NCI-H446 treated with DMSO at 0.1 percent for 48 hours (cell line): ENCODE measurements at regions not wholly inside any gene's neighbourhood (a gene's known extent, or its start where the extent isn't known, plus 50 kb on each side); places are given as distances from the start of the nearest gene placed in this dataset.
"Not testable (repeated sequence)": the region's sequence is repeated elsewhere in the genome, so short reads cannot be mapped to it uniquely, and the experiment has no call there.

ENCODE experiments used
- DNase-seq: peaks from one replicate; lab custom pipeline; 2025; lab: John Stamatoyannopoulos, UW

- DNase-seq, result no peak
These were observed 268.0 kb upstream of the PROK2 start for GRCh38 chr3:72052841-72053409.

GRCh38 chr3:72050771-72051170, 265.8 kb upstream of the PROK2 start:
- no peak for DNase-seq

GRCh38 chr3:72050048-72050632, 265.2 kb upstream of the PROK2 start:
- DNase-seq, result no peak

- no peak for DNase-seq
These were observed 264.4 kb upstream of the PROK2 start for GRCh38 chr3:72049300-72049699.

- DNase-seq, result no peak
These were observed 263.9 kb upstream of the PROK2 start for GRCh38 chr3:72048873-72049272.

- DNase-seq, result no peak
These were observed 262.4 kb upstream of the PROK2 start for GRCh38 chr3:72047221-72047871.

- DNase-seq, result no peak
These were observed 259.4 kb upstream of the PROK2 start for GRCh38 chr3:72044231-72044855.

GRCh38 chr3:72043204-72044133, 258.5 kb upstream of the PROK2 start:
- no peak for DNase-seq

GRCh38 chr3:72042397-72043203, 257.7 kb upstream of the PROK2 start:
- DNase-seq, result no peak

- peak; percentile 26 for DNase-seq
These were observed 256.6 kb upstream of the PROK2 start for GRCh38 chr3:72041511-72041910.

GRCh38 chr3:72041076-72041475, 256.1 kb upstream of the PROK2 start:
- DNase-seq, result no peak

GRCh38 chr3:72039677-72040076, 254.7 kb upstream of the PROK2 start:
- no peak for DNase-seq

- DNase-seq, result no peak
These were observed 252.0 kb upstream of the PROK2 start for GRCh38 chr3:72036899-72037298.

- DNase-seq, result no peak
These were observed 250.7 kb upstream of the PROK2 start for GRCh38 chr3:72035606-72036005.

GRCh38 chr3:72034986-72035385, 250.0 kb upstream of the PROK2 start:
- no peak for DNase-seq

- DNase-seq, result no peak
These were observed 248.9 kb upstream of the PROK2 start for GRCh38 chr3:72033666-72034428.

- no peak for DNase-seq
These were observed 247.6 kb upstream of the PROK2 start for GRCh38 chr3:72032441-72033135.

GRCh38 chr3:72031581-72031980, 246.6 kb upstream of the PROK2 start:
- DNase-seq, result no peak

GRCh38 chr3:72030296-72030695, 245.3 kb upstream of the PROK2 start:
- not testable (repeated sequence) for DNase-seq

- DNase-seq, result not testable (repeated sequence)
These were observed 243.8 kb upstream of the PROK2 start for GRCh38 chr3:72028726-72029125.
